ENCODE measurements at regions not wholly inside any gene's neighbourhood (a gene's known extent, or its start where the extent isn't known, plus 50 kb on each side); places are given as distances from the start of the nearest gene placed in this dataset.

- no peak overlapping the region for H3K27ac ChIP-seq (ENCODE audit: low read length)
These were observed 1025.6 kb upstream of the PIK3C3 start for GRCh38 chr18:40929399-40929798.

GRCh38 chr18:40926679-40927078 is 1028.4 kb upstream of the PIK3C3 start:
- no peaks in the 10 kb centered on the region for H3K36me3 ChIP-seq (ENCODE audit: control insufficient read depth, insufficient read depth, low read length)
- no peaks in the 10 kb centered on the region for H3K9me3 ChIP-seq (ENCODE audit: control insufficient read depth, insufficient read depth, low read length)
- no peaks in the 10 kb centered on the region for H3K4me1 ChIP-seq (ENCODE audit: control insufficient read depth, insufficient read depth, low read length)
- no peaks in the 10 kb centered on the region for H3K27me3 ChIP-seq (ENCODE audit: control insufficient read depth, insufficient read depth, low read length)
- H3K4me3 ChIP-seq (ENCODE audit: low read length), result no peak overlapping the region
- H3K27ac ChIP-seq (ENCODE audit: low read length), result no peak overlapping the region
- DNase-seq (ENCODE audit: low read depth, low spot score), result no peak
- WGBS (ENCODE audit: insufficient coverage, insufficient read length), result no CpG with 5 or more reads among the region's 5 CpGs

More at GRCh38 chr18:40929399-40929798, 1025.6 kb upstream of the PIK3C3 start:
- Histone ChIP-seq H3K4me3 (ENCODE audit: low read length) (no peak overlapping the region), H3K4me1 (ENCODE audit: control insufficient read depth, insufficient read depth, low read length) (no peaks in the 10 kb centered on the region), H3K9me3 (ENCODE audit: control insufficient read depth, insufficient read depth, low read length) (no peaks in the 10 kb centered on the region), H3K36me3 (ENCODE audit: control insufficient read depth, insufficient read depth, low read length) (no peaks in the 10 kb centered on the region), H3K27me3 (ENCODE audit: control insufficient read depth, insufficient read depth, low read length) (no peaks in the 10 kb centered on the region)
- no peak for DNase-seq (ENCODE audit: low read depth, low spot score)
- WGBS (ENCODE audit: insufficient coverage, insufficient read length), result no CpG with 5 or more reads among the region's 7 CpGs

- Histone ChIP-seq H3K27me3 (ENCODE audit: control insufficient read depth, insufficient read depth, low read length) (no peaks in the 10 kb centered on the region), H3K4me1 (ENCODE audit: control insufficient read depth, insufficient read depth, low read length) (no peaks in the 10 kb centered on the region), H3K27ac (ENCODE audit: low read length) (no peak overlapping the region), H3K9me3 (ENCODE audit: control insufficient read depth, insufficient read depth, low read length) (no peaks in the 10 kb centered on the region), H3K36me3 (ENCODE audit: control insufficient read depth, insufficient read depth, low read length) (no peaks in the 10 kb centered on the region), H3K4me3 (ENCODE audit: low read length) (no peak overlapping the region)
- no CpG with 5 or more reads among the region's 1 CpG for WGBS (ENCODE audit: insufficient coverage, insufficient read length)
- no peak for DNase-seq (ENCODE audit: low read depth, low spot score)
These were observed 1029.9 kb upstream of the PIK3C3 start for GRCh38 chr18:40925071-40925541.

- Histone ChIP-seq H3K27ac (ENCODE audit: low read length) (no peak overlapping the region), H3K36me3 (ENCODE audit: control insufficient read depth, insufficient read depth, low read length) (no peaks in the 10 kb centered on the region), H3K4me3 (ENCODE audit: low read length) (no peak overlapping the region), H3K27me3 (ENCODE audit: control insufficient read depth, insufficient read depth, low read length) (no peaks in the 10 kb centered on the region), H3K9me3 (ENCODE audit: control insufficient read depth, insufficient read depth, low read length) (no peaks in the 10 kb centered on the region), H3K4me1 (ENCODE audit: control insufficient read depth, insufficient read depth, low read length) (no peaks in the 10 kb centered on the region)
- no peak for DNase-seq (ENCODE audit: low read depth, low spot score)
- no CpG with 5 or more reads among the region's 4 CpGs for WGBS (ENCODE audit: insufficient coverage, insufficient read length)
These were observed 1033.0 kb upstream of the PIK3C3 start for GRCh38 chr18:40921845-40922629.

- Histone ChIP-seq H3K36me3 (ENCODE audit: control insufficient read depth, insufficient read depth, low read length) (no peaks in the 10 kb centered on the region), H3K4me3 (ENCODE audit: low read length) (no peak overlapping the region), H3K9me3 (ENCODE audit: control insufficient read depth, insufficient read depth, low read length) (no peaks in the 10 kb centered on the region), H3K4me1 (ENCODE audit: control insufficient read depth, insufficient read depth, low read length) (no peaks in the 10 kb centered on the region), H3K27me3 (ENCODE audit: control insufficient read depth, insufficient read depth, low read length) (no peaks in the 10 kb centered on the region), H3K27ac (ENCODE audit: low read length) (no peak overlapping the region)
- DNase-seq (ENCODE audit: low read depth, low spot score), result no peak
These were observed 1038.0 kb upstream of the PIK3C3 start for GRCh38 chr18:40917056-40917455.

GRCh38 chr18:40915724-40916123 is 1039.3 kb upstream of the PIK3C3 start:
- H3K27me3 ChIP-seq (ENCODE audit: control insufficient read depth, insufficient read depth, low read length), result no peaks in the 10 kb centered on the region
- no peak overlapping the region for H3K4me3 ChIP-seq (ENCODE audit: low read length)
- no peaks in the 10 kb centered on the region for H3K9me3 ChIP-seq (ENCODE audit: control insufficient read depth, insufficient read depth, low read length)
- no peaks in the 10 kb centered on the region for H3K4me1 ChIP-seq (ENCODE audit: control insufficient read depth, insufficient read depth, low read length)
- H3K36me3 ChIP-seq (ENCODE audit: control insufficient read depth, insufficient read depth, low read length), result no peaks in the 10 kb centered on the region
- WGBS (ENCODE audit: insufficient coverage, insufficient read length), result no CpG with 5 or more reads among the region's 4 CpGs
- DNase-seq (ENCODE audit: low read depth, low spot score), result no peak
- no peak overlapping the region for H3K27ac ChIP-seq (ENCODE audit: low read length)

GRCh38 chr18:40911582-40912254 is 1043.3 kb upstream of the PIK3C3 start:
- Histone ChIP-seq H3K9me3 (ENCODE audit: control insufficient read depth, insufficient read depth, low read length) (no peaks in the 10 kb centered on the region), H3K27me3 (ENCODE audit: control insufficient read depth, insufficient read depth, low read length) (no peaks in the 10 kb centered on the region), H3K27ac (ENCODE audit: low read length) (no peak overlapping the region), H3K4me3 (ENCODE audit: low read length) (no peak overlapping the region), H3K4me1 (ENCODE audit: control insufficient read depth, insufficient read depth, low read length) (no peaks in the 10 kb centered on the region), H3K36me3 (ENCODE audit: control insufficient read depth, insufficient read depth, low read length) (no peaks in the 10 kb centered on the region)
- no peak for DNase-seq (ENCODE audit: low read depth, low spot score)
- no CpG with 5 or more reads among the region's 4 CpGs for WGBS (ENCODE audit: insufficient coverage, insufficient read length)

- no peak overlapping the region for H3K4me3 ChIP-seq (ENCODE audit: low read length)
- H3K9me3 ChIP-seq (ENCODE audit: control insufficient read depth, insufficient read depth, low read length), result no peaks in the 10 kb centered on the region
- no CpG with 5 or more reads among the region's 3 CpGs for WGBS (ENCODE audit: insufficient coverage, insufficient read length)
- H3K27ac ChIP-seq (ENCODE audit: low read length), result no peak overlapping the region
- H3K4me1 ChIP-seq (ENCODE audit: control insufficient read depth, insufficient read depth, low read length), result no peaks in the 10 kb centered on the region
- DNase-seq (ENCODE audit: low read depth, low spot score), result no peak
- no peaks in the 10 kb centered on the region for H3K27me3 ChIP-seq (ENCODE audit: control insufficient read depth, insufficient read depth, low read length)
- no peaks in the 10 kb centered on the region for H3K36me3 ChIP-seq (ENCODE audit: control insufficient read depth, insufficient read depth, low read length)
These were observed 1044.0 kb upstream of the PIK3C3 start for GRCh38 chr18:40911041-40911440.

GRCh38 chr18:40907842-40908241 is 1047.2 kb upstream of the PIK3C3 start:
- DNase-seq (ENCODE audit: low read depth, low spot score), result no peak
- H3K27ac ChIP-seq (ENCODE audit: low read length), result no peak overlapping the region

GRCh38 chr18:40904295-40904694 is 1050.7 kb upstream of the PIK3C3 start:
- Histone ChIP-seq H3K27me3 (ENCODE audit: control insufficient read depth, insufficient read depth, low read length) (no peaks in the 10 kb centered on the region), H3K4me3 (ENCODE audit: low read length) (no peak overlapping the region), H3K36me3 (ENCODE audit: control insufficient read depth, insufficient read depth, low read length) (no peaks in the 10 kb centered on the region), H3K4me1 (ENCODE audit: control insufficient read depth, insufficient read depth, low read length) (peaks cover 2% of the 10 kb centered on the region; the same call in 1 of the 2 replicates), H3K27ac (ENCODE audit: low read length) (no peak overlapping the region), H3K9me3 (ENCODE audit: control insufficient read depth, insufficient read depth, low read length) (no peaks in the 10 kb centered on the region)
- WGBS (ENCODE audit: insufficient coverage, insufficient read length), result no CpG with 5 or more reads among the region's 1 CpG
- DNase-seq (ENCODE audit: low read depth, low spot score), result no peak

More at GRCh38 chr18:40907842-40908241, 1047.2 kb upstream of the PIK3C3 start:
- Histone ChIP-seq H3K4me3 (ENCODE audit: low read length) (no peak overlapping the region), H3K36me3 (ENCODE audit: control insufficient read depth, insufficient read depth, low read length) (no peaks in the 10 kb centered on the region), H3K9me3 (ENCODE audit: control insufficient read depth, insufficient read depth, low read length) (no peaks in the 10 kb centered on the region), H3K4me1 (ENCODE audit: control insufficient read depth, insufficient read depth, low read length) (no peaks in the 10 kb centered on the region), H3K27me3 (ENCODE audit: control insufficient read depth, insufficient read depth, low read length) (no peaks in the 10 kb centered on the region)
- no CpG with 5 or more reads among the region's 2 CpGs for WGBS (ENCODE audit: insufficient coverage, insufficient read length)
